ENCODE measurements at regions not wholly inside any gene's neighbourhood (a gene's known extent, or its start where the extent isn't known, plus 50 kb on each side); places are given as distances from the start of the nearest gene placed in this dataset.

DNA sequence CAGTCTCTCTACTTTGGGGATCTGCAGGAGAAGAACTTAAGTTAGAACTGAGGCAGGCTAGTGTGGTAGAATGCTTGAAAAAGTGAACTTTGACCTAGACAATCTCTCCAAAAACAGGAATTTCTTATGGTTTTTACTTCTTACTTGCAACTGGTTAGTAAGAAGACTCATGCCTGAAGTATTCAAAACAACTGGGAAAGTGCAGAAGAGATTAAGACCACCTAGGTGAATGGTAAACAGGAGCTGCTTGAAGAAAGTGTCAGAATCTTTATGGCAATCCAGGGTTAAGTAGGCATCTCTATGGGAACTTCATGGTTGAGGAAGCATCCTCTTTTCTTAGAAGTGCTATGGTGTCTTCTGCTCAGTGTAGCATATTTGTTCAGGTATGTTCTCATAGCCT lies 428.6 kb upstream of the TLE4 start:
- FAIRE-seq = no peak
- CTCF ChIA-PET = interaction anchor here (0.7 kb wide), 1 partner anchor 94 kb away, joined by 3 read pairs; no protein-coding TSS in a partner anchor

DNA sequence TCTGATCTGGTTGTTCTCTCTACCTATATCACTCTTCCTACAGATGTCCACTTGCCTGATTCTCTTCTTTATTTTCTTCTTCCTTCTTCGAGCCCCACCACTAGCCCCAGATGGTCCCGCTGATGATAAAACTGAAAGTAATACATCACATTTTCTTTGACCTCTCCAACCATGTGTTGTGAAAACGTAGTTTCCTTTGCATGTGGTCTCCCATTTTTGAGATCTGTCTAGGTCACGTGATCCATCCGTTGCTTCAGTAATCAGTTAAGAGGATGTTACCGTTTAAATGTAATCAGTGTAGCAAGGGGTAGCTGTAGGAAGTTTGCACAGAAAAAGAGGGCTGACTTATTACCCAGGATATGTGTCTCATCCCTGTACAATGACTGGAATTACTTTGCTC lies 426.3 kb upstream of the TLE4 start:
- H3K4me3 ChIP-seq = no peak overlapping the region
- H3K27ac ChIP-seq = no peak overlapping the region
- no peaks in the 10 kb centered on the region for H3K9me3 ChIP-seq
- no peak for DNase-seq (ENCODE audit: low read depth in 1 of 2, low spot score in 1 of 2)
- ChIA-PET CTCF (interaction anchor here (1.0 to 1.8 kb wide), 2 partner anchors 15 to 518 kb away, joined by 3 to 5 read pairs; no protein-coding TSS in a partner anchor), POLR2A (no interaction called here)
- TF ChIP-seq HOXB13 (CRISPR knock-in tag; IDR thresholded peaks at IDR 0.05; ENCODE audit: low read depth) (no peak), FOXS1 (CRISPR knock-in tag; IDR thresholded peaks at IDR 0.05) (no peak), JUNB (IDR thresholded peaks at IDR 0.05) (no peak), EHMT2 (IDR thresholded peaks at IDR 0.05; ENCODE audit: low read depth) (no peak), NPAS2 (CRISPR knock-in tag; IDR thresholded peaks at IDR 0.05; ENCODE audit: borderline replicate concordance) (no peak), ZSCAN20 (CRISPR knock-in tag; IDR thresholded peaks at IDR 0.05) (no peak), MAFK (IDR thresholded peaks at IDR 0.05; ENCODE audit: partially characterized antibody) (no peak), CBX2 (IDR thresholded peaks at IDR 0.05; ENCODE audit: borderline replicate concordance, low read depth) (no peak), FOSB (CRISPR knock-in tag; IDR thresholded peaks at IDR 0.05) (no peak)
- TF ChIP-seq, protein P1, sequence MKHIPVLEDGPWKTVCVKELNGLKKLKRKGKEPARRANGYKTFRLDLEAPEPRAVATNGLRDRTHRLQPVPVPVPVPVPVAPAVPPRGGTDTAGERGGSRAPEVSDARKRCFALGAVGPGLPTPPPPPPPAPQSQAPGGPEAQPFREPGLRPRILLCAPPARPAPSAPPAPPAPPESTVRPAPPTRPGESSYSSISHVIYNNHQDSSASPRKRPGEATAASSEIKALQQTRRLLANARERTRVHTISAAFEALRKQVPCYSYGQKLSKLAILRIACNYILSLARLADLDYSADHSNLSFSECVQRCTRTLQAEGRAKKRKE (CRISPR knock-in tag; IDR thresholded peaks at IDR 0.05; ENCODE audit: low read depth) = no peak
- TF ChIP-seq, protein P2, sequence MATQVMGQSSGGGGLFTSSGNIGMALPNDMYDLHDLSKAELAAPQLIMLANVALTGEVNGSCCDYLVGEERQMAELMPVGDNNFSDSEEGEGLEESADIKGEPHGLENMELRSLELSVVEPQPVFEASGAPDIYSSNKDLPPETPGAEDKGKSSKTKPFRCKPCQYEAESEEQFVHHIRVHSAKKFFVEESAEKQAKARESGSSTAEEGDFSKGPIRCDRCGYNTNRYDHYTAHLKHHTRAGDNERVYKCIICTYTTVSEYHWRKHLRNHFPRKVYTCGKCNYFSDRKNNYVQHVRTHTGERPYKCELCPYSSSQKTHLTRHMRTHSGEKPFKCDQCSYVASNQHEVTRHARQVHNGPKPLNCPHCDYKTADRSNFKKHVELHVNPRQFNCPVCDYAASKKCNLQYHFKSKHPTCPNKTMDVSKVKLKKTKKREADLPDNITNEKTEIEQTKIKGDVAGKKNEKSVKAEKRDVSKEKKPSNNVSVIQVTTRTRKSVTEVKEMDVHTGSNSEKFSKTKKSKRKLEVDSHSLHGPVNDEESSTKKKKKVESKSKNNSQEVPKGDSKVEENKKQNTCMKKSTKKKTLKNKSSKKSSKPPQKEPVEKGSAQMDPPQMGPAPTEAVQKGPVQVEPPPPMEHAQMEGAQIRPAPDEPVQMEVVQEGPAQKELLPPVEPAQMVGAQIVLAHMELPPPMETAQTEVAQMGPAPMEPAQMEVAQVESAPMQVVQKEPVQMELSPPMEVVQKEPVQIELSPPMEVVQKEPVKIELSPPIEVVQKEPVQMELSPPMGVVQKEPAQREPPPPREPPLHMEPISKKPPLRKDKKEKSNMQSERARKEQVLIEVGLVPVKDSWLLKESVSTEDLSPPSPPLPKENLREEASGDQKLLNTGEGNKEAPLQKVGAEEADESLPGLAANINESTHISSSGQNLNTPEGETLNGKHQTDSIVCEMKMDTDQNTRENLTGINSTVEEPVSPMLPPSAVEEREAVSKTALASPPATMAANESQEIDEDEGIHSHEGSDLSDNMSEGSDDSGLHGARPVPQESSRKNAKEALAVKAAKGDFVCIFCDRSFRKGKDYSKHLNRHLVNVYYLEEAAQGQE (IDR thresholded peaks at IDR 0.05) = no peak
- TF ChIP-seq, protein P3, sequence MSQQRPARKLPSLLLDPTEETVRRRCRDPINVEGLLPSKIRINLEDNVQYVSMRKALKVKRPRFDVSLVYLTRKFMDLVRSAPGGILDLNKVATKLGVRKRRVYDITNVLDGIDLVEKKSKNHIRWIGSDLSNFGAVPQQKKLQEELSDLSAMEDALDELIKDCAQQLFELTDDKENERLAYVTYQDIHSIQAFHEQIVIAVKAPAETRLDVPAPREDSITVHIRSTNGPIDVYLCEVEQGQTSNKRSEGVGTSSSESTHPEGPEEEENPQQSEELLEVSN (IDR thresholded peaks at IDR 0.05; ENCODE audit: borderline replicate concordance, low read depth) = no peak
- TF ChIP-seq, protein P4, sequence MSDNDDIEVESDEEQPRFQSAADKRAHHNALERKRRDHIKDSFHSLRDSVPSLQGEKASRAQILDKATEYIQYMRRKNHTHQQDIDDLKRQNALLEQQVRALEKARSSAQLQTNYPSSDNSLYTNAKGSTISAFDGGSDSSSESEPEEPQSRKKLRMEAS (IDR thresholded peaks at IDR 0.05) = no peak
- no peaks in the 10 kb centered on the region for H3K4me1 ChIP-seq
- WGBS (ENCODE audit: missing lambda C conversion rate) = 81% methylated on average over 6 of the region's 6 CpGs
- ATAC-seq = no peak
- FAIRE-seq = peak; percentile 46
- no peak overlapping the region for H3K4me2 ChIP-seq

More for the DNA sequence above, 428.6 kb upstream of the TLE4 start:
- ATAC-seq (no peak), DNase-seq (ENCODE audit: low read depth in 1 of 2, low spot score in 1 of 2) (no peak)
- Histone ChIP-seq H3K4me2 (no peak overlapping the region), H3K4me3 (no peak overlapping the region), H3K27ac (no peak overlapping the region), H3K9me3 (no peaks in the 10 kb centered on the region), H3K4me1 (no peaks in the 10 kb centered on the region)
- TF ChIP-seq FOXS1 (CRISPR knock-in tag; IDR thresholded peaks at IDR 0.05) (no peak), EP300 (IDR thresholded peaks at IDR 0.05) (no peak), CEBPB (IDR thresholded peaks at IDR 0.05) (no peak), NR3C1 (IDR thresholded peaks at IDR 0.05) (no peak), EHF (CRISPR knock-in tag; IDR thresholded peaks at IDR 0.05) (no peak), TP53 (CRISPR knock-in tag; IDR thresholded peaks at IDR 0.05) (no peak), RCOR1 (IDR thresholded peaks at IDR 0.05; ENCODE audit: low read depth, low read length) (no peak), SMC3 (IDR thresholded peaks at IDR 0.05) (no peak), NFE2L2 (conservative IDR thresholded peaks at IDR 0.05; ENCODE audit: low read length) (no peak), ZFP36 (IDR thresholded peaks at IDR 0.05; ENCODE audit: borderline replicate concordance, partially characterized antibody) (no peak), MAZ (IDR thresholded peaks at IDR 0.05; ENCODE audit: borderline replicate concordance, low read depth, low read length) (no peak), PHF8 (IDR thresholded peaks at IDR 0.05; ENCODE audit: borderline replicate concordance, low read depth) (no peak)
- TF ChIP-seq, protein P4 (IDR thresholded peaks at IDR 0.05) = no peak
- TF ChIP-seq, protein P5, sequence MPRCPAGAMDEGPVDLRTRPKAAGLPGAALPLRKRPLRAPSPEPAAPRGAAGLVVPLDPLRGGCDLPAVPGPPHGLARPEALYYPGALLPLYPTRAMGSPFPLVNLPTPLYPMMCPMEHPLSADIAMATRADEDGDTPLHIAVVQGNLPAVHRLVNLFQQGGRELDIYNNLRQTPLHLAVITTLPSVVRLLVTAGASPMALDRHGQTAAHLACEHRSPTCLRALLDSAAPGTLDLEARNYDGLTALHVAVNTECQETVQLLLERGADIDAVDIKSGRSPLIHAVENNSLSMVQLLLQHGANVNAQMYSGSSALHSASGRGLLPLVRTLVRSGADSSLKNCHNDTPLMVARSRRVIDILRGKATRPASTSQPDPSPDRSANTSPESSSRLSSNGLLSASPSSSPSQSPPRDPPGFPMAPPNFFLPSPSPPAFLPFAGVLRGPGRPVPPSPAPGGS (IDR thresholded peaks at IDR 0.05) = no peak
- POLR2A ChIA-PET = no interaction called here
